ENCODE measurements at regions not wholly inside any gene's neighbourhood (a gene's known extent, or its start where the extent isn't known, plus 50 kb on each side); places are given as distances from the start of the nearest gene placed in this dataset.
"Not testable (repeated sequence)": the region's sequence is repeated elsewhere in the genome, so short reads cannot be mapped to it uniquely, and the experiment has no call there.

GRCh38 chr4:8675383-8675782, 82.8 kb downstream of the CPZ start:
- peaks cover 0 to 21% of the 10 kb centered on the region in 2 donors for H3K27me3 ChIP-seq
- DNase-seq, result no peak
- peaks cover 0 to 5% (median 0%) of the 10 kb centered on the region in 3 donors for H3K9me3 ChIP-seq
- H3K4me1 ChIP-seq, result no peaks in the 10 kb centered on the region
- H3K27ac ChIP-seq, result no peak overlapping the region
- H3K36me3 ChIP-seq, result no peaks in the 10 kb centered on the region
- H3K4me3 ChIP-seq, result no peak overlapping the region
- intact Hi-C loops (cut with DNase I; ENCODE audit: low total_unique reads), result no loop called here
- no peak for TF ChIP-seq CTCF (IDR thresholded peaks at IDR 0.05)

GRCh38 chr4:8674311-8674885, 81.8 kb downstream of the CPZ start:
- Histone ChIP-seq H3K9me3 (peaks cover 0 to 5% (median 0%) of the 10 kb centered on the region in 3 donors), H3K27ac (no peak overlapping the region), H3K4me3 (no peak overlapping the region), H3K4me1 (no peaks in the 10 kb centered on the region), H3K27me3 (peaks cover 0 to 12% of the 10 kb centered on the region in 2 donors), H3K36me3 (no peaks in the 10 kb centered on the region)
- intact Hi-C loops (cut with DNase I; ENCODE audit: low total_unique reads), result no loop called here
- TF ChIP-seq CTCF (IDR thresholded peaks at IDR 0.05), result no peak
- DNase-seq, result no peak

GRCh38 chr4:8673106-8673505, 80.5 kb downstream of the CPZ start:
- H3K27me3 ChIP-seq, result peaks cover 0 to 10% of the 10 kb centered on the region in 2 donors
- intact Hi-C loops (cut with DNase I; ENCODE audit: low total_unique reads); DNase-seq; H3K9me3 ChIP-seq; H3K27ac ChIP-seq; H3K36me3 ChIP-seq; H3K4me1 ChIP-seq; H3K4me3 ChIP-seq: not testable (repeated sequence)

GRCh38 chr4:8672486-8672885, 79.9 kb downstream of the CPZ start:
- H3K9me3 ChIP-seq, result no peaks in the 10 kb centered on the region
- no peaks in the 10 kb centered on the region for H3K4me1 ChIP-seq
- DNase-seq, result no peak
- intact Hi-C loops (cut with DNase I; ENCODE audit: low total_unique reads), result no loop called here
- H3K27ac ChIP-seq, result no peak overlapping the region
- no peak overlapping the region for H3K4me3 ChIP-seq
- TF ChIP-seq CTCF (IDR thresholded peaks at IDR 0.05), result no peak
- H3K36me3 ChIP-seq, result no peaks in the 10 kb centered on the region
- H3K27me3 ChIP-seq, result peaks cover 0 to 10% of the 10 kb centered on the region in 2 donors

GRCh38 chr4:8671712-8672290, 79.2 kb downstream of the CPZ start:
- no peak for TF ChIP-seq CTCF (IDR thresholded peaks at IDR 0.05)
- peaks cover 0 to 8% of the 10 kb centered on the region in 2 donors for H3K27me3 ChIP-seq
- H3K9me3 ChIP-seq, result no peaks in the 10 kb centered on the region
- H3K4me1 ChIP-seq, result no peaks in the 10 kb centered on the region
- no peaks in the 10 kb centered on the region for H3K36me3 ChIP-seq
- no peak for DNase-seq
- no peak overlapping the region for H3K4me3 ChIP-seq
- no peak overlapping the region for H3K27ac ChIP-seq
- intact Hi-C loops (cut with DNase I; ENCODE audit: low total_unique reads), result no loop called here
